PC-9 (cell line): ENCODE measurements at regions not wholly inside any gene's neighbourhood (a gene's known extent, or its start where the extent isn't known, plus 50 kb on each side); places are given as distances from the start of the nearest gene placed in this dataset.

Source experiments
- BruUV-seq: library from RNA; stranded (reverse); fragments of 400-500 nt; replicated peaks from 2 replicates; lab custom pipeline; 2021; lab: Mats Ljungman, UMichigan
- CTCF ChIA-PET: fragments of 300-600 bp; sonication (Branson Sonifier 250); formaldehyde crosslinking; loops from one replicate; lab custom pipeline; 2022; ENCODE audit warnings: antibody characterized with exemption; lab: Charles Lee
- POLR2A ChIA-PET: fragments of 300-600 bp; sonication (Branson Sonifier 250); formaldehyde crosslinking; loops from one replicate; lab custom pipeline; 2022; ENCODE audit warnings: antibody characterized with exemption; ENCODE audit not compliant: unreplicated experiment; lab: Charles Lee
- DNase-seq, 2 experiments: peaks; one replicate each; pipeline versions ENCODE4 v3.0.0 to v3.0.0-alpha.2; 2015 to 2022; ENCODE audit warnings: mixed read lengths in 1 of 2
- H2AFZ ChIP-seq: fragments of 200-600 bp; sonication (generic); 2 replicates; pipeline ENCODE4 v1.8.1; 2017; ENCODE audit warnings: antibody characterized with exemption
- H3F3A ChIP-seq: fragments of 200-600 bp; sonication (generic); 2 replicates; pipeline ENCODE4 v1.8.1; 2017; ENCODE audit warnings: antibody characterized with exemption, mild to moderate bottlenecking, low read depth; ENCODE audit not compliant: insufficient read depth
- H3K27ac ChIP-seq: fragments of 200-600 bp; sonication (generic); 2 replicates; pipeline ENCODE4 v1.6.1; 2016; ENCODE audit warnings: mixed run types
- H3K27me3 ChIP-seq: fragments of 200-600 bp; sonication (generic); 2 replicates; pipeline ENCODE4 v1.6.1; 2016; ENCODE audit warnings: low read depth, mixed run types; ENCODE audit not compliant: insufficient read depth
- H3K36me3 ChIP-seq: fragments of 200-600 bp; sonication (generic); 2 replicates; pipeline ENCODE4 v1.6.1; 2016; ENCODE audit warnings: low read depth, mixed run types
- H3K4me1 ChIP-seq: fragments of 200-600 bp; sonication (generic); replicated peaks from 2 replicates; pipeline ENCODE4 v1.6.1; 2016; ENCODE audit warnings: mixed run types; ENCODE audit not compliant: insufficient read depth
- H3K4me2 ChIP-seq: fragments of 200-600 bp; sonication (generic); 2 replicates; pipeline ENCODE4 v1.6.1; 2017; ENCODE audit warnings: mixed run types
- H3K4me3 ChIP-seq: fragments of 200-600 bp; sonication (generic); 2 replicates; pipeline ENCODE4 v1.6.1; 2016; ENCODE audit warnings: mixed run types
- H3K79me2 ChIP-seq: fragments of 200-600 bp; sonication (generic); 2 replicates; pipeline ENCODE4 v1.6.1; 2017; ENCODE audit warnings: low read depth, mixed run types
- H3K9me2 ChIP-seq: fragments of 200-600 bp; sonication (generic); 2 replicates; pipeline ENCODE4 v1.8.1; 2017; ENCODE audit warnings: mild to moderate bottlenecking; ENCODE audit not compliant: insufficient read depth
- H3K9me3 ChIP-seq: fragments of 200-600 bp; sonication (generic); 2 replicates; pipeline ENCODE4 v1.8.1; 2016; ENCODE audit warnings: low read depth; ENCODE audit not compliant: insufficient read depth
- H4K20me1 ChIP-seq: fragments of 200-600 bp; sonication (generic); 2 replicates; pipeline ENCODE4 v1.8.1; 2017; ENCODE audit not compliant: insufficient read depth
- EZH2 ChIP-seq: fragments of 200-600 bp; sonication (generic); IDR thresholded peaks from 2 replicates; pipeline ENCODE4 v1.8.0; 2017; ENCODE audit warnings: antibody characterized with exemption, low read depth
- intact Hi-C: fragments of 100-400 bp; cut with micrococcal nuclease; formaldehyde crosslinking; loops from one replicate; pipeline ENCODE4 v1.10.0; 2022; ENCODE audit not compliant: unreplicated experiment
- TF ChIP-seq, protein P1 (sequence below): fragments of 200-600 bp; sonication (generic); conservative IDR thresholded peaks from 2 replicates; pipeline ENCODE4 v1.6.1; 2017; ENCODE audit warnings: mixed run types, antibody characterized with exemption, mild to moderate bottlenecking, moderate library complexity

- H3K36me3 ChIP-seq: no peaks in the 10 kb centered on the region
- no peak for TF ChIP-seq EZH2
- TF ChIP-seq, protein P1, sequence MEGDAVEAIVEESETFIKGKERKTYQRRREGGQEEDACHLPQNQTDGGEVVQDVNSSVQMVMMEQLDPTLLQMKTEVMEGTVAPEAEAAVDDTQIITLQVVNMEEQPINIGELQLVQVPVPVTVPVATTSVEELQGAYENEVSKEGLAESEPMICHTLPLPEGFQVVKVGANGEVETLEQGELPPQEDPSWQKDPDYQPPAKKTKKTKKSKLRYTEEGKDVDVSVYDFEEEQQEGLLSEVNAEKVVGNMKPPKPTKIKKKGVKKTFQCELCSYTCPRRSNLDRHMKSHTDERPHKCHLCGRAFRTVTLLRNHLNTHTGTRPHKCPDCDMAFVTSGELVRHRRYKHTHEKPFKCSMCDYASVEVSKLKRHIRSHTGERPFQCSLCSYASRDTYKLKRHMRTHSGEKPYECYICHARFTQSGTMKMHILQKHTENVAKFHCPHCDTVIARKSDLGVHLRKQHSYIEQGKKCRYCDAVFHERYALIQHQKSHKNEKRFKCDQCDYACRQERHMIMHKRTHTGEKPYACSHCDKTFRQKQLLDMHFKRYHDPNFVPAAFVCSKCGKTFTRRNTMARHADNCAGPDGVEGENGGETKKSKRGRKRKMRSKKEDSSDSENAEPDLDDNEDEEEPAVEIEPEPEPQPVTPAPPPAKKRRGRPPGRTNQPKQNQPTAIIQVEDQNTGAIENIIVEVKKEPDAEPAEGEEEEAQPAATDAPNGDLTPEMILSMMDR: no peak
- no peak overlapping the region for H3K27ac ChIP-seq
- H4K20me1 ChIP-seq: no peaks in the 10 kb centered on the region
- no peak overlapping the region for H3K4me3 ChIP-seq
- no TSS peak for BruUV-seq
- no peak for DNase-seq
- H3F3A ChIP-seq: no peaks in the 10 kb centered on the region
- no peak overlapping the region for H3K4me2 ChIP-seq
- no peaks in the 10 kb centered on the region for H3K9me2 ChIP-seq
- no peaks in the 10 kb centered on the region for H3K4me1 ChIP-seq
- intact Hi-C loops: no loop called here
- ChIA-PET CTCF (no interaction called here), POLR2A (no interaction called here)
- H3K27me3 ChIP-seq: no peaks in the 10 kb centered on the region
- H3K79me2 ChIP-seq: no peaks in the 10 kb centered on the region
- H2AFZ ChIP-seq: no peak overlapping the region
- no peaks in the 10 kb centered on the region for H3K9me3 ChIP-seq
Measured at GRCh38 chr5:104001136-104001535, 438.5 kb upstream of the NUDT12 start.

DNA sequence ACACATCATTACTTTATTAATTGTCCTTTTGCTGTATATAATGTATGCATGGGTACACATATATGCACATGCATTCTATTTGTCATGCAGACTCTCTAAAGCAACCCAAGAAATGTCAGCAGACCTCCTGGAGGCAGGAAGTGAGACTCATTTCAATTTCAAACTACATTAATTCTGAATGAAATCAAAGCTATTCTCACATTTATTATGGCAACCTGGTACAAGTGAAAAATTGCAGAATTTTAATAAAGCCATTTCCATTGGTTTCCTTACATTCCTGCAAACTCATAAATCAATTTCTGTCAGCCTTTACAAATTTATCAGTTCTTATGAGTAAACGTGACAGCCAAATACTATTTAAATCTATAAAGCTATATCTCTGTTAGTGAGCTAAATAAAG lies 430.4 kb upstream of the NUDT12 start:
- Histone ChIP-seq H3K9me2 (0 out of 2 replicates have a peak, but pooled peaks cover 4% of the 10 kb centered on the region), H3K9me3 (no peaks in the 10 kb centered on the region), H3K4me2 (no peak overlapping the region), H3K27me3 (no peaks in the 10 kb centered on the region), H4K20me1 (no peaks in the 10 kb centered on the region), H3K36me3 (no peaks in the 10 kb centered on the region), H3K4me3 (no peak overlapping the region), H3K79me2 (no peaks in the 10 kb centered on the region), H3K27ac (no peak overlapping the region), H2AFZ (no peak overlapping the region), H3K4me1 (no peaks in the 10 kb centered on the region), H3F3A (no peaks in the 10 kb centered on the region)
- CTCF ChIA-PET: no interaction called here
- POLR2A ChIA-PET: no interaction called here
- BruUV-seq: no TSS peak
- intact Hi-C loops: no loop called here
- no peak for DNase-seq
- TF ChIP-seq EZH2: no peak
- TF ChIP-seq, protein P1: no peak

DNA sequence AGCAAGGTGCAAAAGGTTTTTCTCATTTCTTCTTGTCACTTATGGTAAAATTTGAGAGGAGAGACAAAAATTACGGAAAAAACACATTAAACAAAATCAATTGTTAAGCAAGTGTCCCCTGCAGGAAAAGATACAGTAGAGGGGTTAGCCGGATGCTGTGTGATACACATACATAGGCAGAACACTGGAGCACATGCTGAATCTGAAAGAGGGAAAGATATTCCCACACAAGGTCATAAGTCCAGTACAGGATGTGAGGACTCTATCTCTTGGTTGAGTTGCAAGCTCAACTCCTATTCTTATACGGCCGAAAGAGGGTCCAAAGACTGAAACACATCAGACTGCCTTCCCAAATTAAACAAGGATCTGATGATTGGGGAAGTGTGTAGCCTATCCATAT lies 427.5 kb upstream of the NUDT12 start:
- Histone ChIP-seq H2AFZ (no peak overlapping the region), H3K4me3 (no peak overlapping the region), H3K4me2 (no peak overlapping the region), H3K27me3 (no peaks in the 10 kb centered on the region), H3K79me2 (no peaks in the 10 kb centered on the region), H3K9me3 (no peaks in the 10 kb centered on the region), H3K9me2 (0 out of 2 replicates have a peak, but pooled peaks cover 4% of the 10 kb centered on the region), H4K20me1 (no peaks in the 10 kb centered on the region), H3K27ac (no peak overlapping the region), H3K4me1 (no peaks in the 10 kb centered on the region), H3K36me3 (no peaks in the 10 kb centered on the region), H3F3A (no peaks in the 10 kb centered on the region)
- CTCF ChIA-PET: interaction anchor here (0.6 kb wide), 1 partner anchor 33 kb away, joined by 14 read pairs; no protein-coding TSS in a partner anchor
- POLR2A ChIA-PET: no interaction called here
- intact Hi-C loops: no loop called here
- TF ChIP-seq, protein P1: no peak
- no peak for TF ChIP-seq EZH2
- no TSS peak for BruUV-seq
- no peak for DNase-seq
